SK-N-SH (cell line): ENCODE measurements at regions not wholly inside any gene's neighbourhood (a gene's known extent, or its start where the extent isn't known, plus 50 kb on each side); places are given as distances from the start of the nearest gene placed in this dataset.

Experiments used
- CTCF ChIA-PET: fragments of 300-600, 350-600 bp; formaldehyde crosslinking; extraction: SDS; loops from one replicate; lab custom pipeline; 2021; lab: Yijun Ruan, JAX
- POLR2A ChIA-PET: fragments of 350-600 bp; sonication (Branson Sonifier 250); formaldehyde crosslinking; extraction: SDS; loops from one replicate; lab custom pipeline; 2020; ENCODE audit warnings: antibody characterized with exemption, inconsistent platforms; lab: Yijun Ruan, JAX
- DNase-seq: peaks from one replicate; pipeline ENCODE4 v3.0.0; 2012
- H2AFZ ChIP-seq: fragments of 200-600 bp; sonication (generic); 2 replicates; pipeline ENCODE4 v1.8.1; 2016; ENCODE audit warnings: antibody characterized with exemption, mild to moderate bottlenecking, low read depth
- H3F3A ChIP-seq: fragments of 200-600 bp; sonication (generic); replicated peaks from 2 replicates; pipeline ENCODE3; 2016; ENCODE audit warnings: antibody characterized with exemption, mild to moderate bottlenecking; ENCODE audit not compliant: insufficient read depth
- H3K27ac ChIP-seq, 2 experiments: fragments of 200-500 bp in 1 of 2; fragments of 200-600 bp in 1 of 2; sonication (Bioruptor generic) in 1 of 2; sonication (generic), shearing (Covaris generic) in 1 of 2; 2 replicates each; pipeline versions ENCODE4 v1.5.1 to v1.6.1; 2014 to 2016; ENCODE audit warnings: low read depth in 2 of 2, inconsistent platforms in 1 of 2, low read length in 1 of 2, mild to moderate bottlenecking in 1 of 2, mixed read lengths in 1 of 2
- H3K27me3 ChIP-seq: fragments of 200-600 bp; sonication (generic), shearing (Covaris generic); 2 replicates; pipeline ENCODE4 v1.6.1; 2016; ENCODE audit warnings: mixed run types; ENCODE audit not compliant: insufficient read depth
- H3K36me3 ChIP-seq, 2 experiments: fragments of 200-500 bp in 1 of 2; fragments of 200-600 bp in 1 of 2; sonication (Bioruptor generic) in 1 of 2; sonication (generic) in 1 of 2; replicated peaks in 1 of 2; 2 replicates each; pipeline versions ENCODE3 to v1.5.1; 2014 to 2016; ENCODE audit warnings: low read length in 1 of 2, mild to moderate bottlenecking in 1 of 2; ENCODE audit not compliant: insufficient read depth in 2 of 2, control insufficient read depth in 1 of 2
- H3K4me1 ChIP-seq, 2 experiments: fragments of 200-500 bp in 1 of 2; fragments of 200-600 bp in 1 of 2; sonication (Bioruptor generic) in 1 of 2; sonication (generic), shearing (Covaris generic) in 1 of 2; 2 replicates each; pipeline versions ENCODE4 v1.5.1 to v1.6.1; 2014 to 2016; ENCODE audit warnings: low read depth in 1 of 2, low read length in 1 of 2, mixed run types in 1 of 2; ENCODE audit not compliant: insufficient read depth in 2 of 2, control insufficient read depth in 1 of 2
- H3K4me2 ChIP-seq: fragments of 200-600 bp; sonication (generic), shearing (Covaris generic); 2 replicates; pipeline ENCODE4 v1.6.1; 2017; ENCODE audit warnings: mixed run types
- H3K4me3 ChIP-seq, 2 experiments: fragments of 200-500 bp in 1 of 2; fragments of 200-600 bp in 1 of 2; sonication (Bioruptor generic) in 1 of 2; sonication (generic), shearing (Covaris generic) in 1 of 2; 2 replicates each; pipeline versions ENCODE4 v1.5.1 to v1.8.1; 2014 to 2016; ENCODE audit warnings: low read depth in 2 of 2, inconsistent platforms in 1 of 2, low read length in 1 of 2, mild to moderate bottlenecking in 1 of 2, mixed read lengths in 1 of 2, moderate library complexity in 1 of 2
- H3K79me2 ChIP-seq: fragments of 200-600 bp; sonication (generic); 2 replicates; pipeline ENCODE4 v1.8.1; 2017; ENCODE audit warnings: mild to moderate bottlenecking; ENCODE audit not compliant: insufficient read depth
- H3K9ac ChIP-seq: fragments of 200-600 bp; sonication (generic); 2 replicates; pipeline ENCODE4 v1.6.1; 2017; ENCODE audit warnings: mixed run types
- H3K9me2 ChIP-seq: fragments of 200-600 bp; sonication (generic); 2 replicates; pipeline ENCODE4 v1.6.1; 2017; ENCODE audit warnings: mixed run types
- H3K9me3 ChIP-seq: fragments of 200-600 bp; sonication (generic); 2 replicates; pipeline ENCODE4 v1.6.1; 2017; ENCODE audit warnings: mixed run types, mild to moderate bottlenecking, moderate library complexity
- H4K20me1 ChIP-seq: fragments of 200-600 bp; sonication (generic); 2 replicates; pipeline ENCODE4 v1.6.1; 2017; ENCODE audit warnings: mild to moderate bottlenecking, mixed run types; ENCODE audit not compliant: insufficient read depth
- CTCF ChIP-seq: fragments of 200-600 bp; sonication (generic); IDR thresholded peaks from 2 replicates; pipeline ENCODE4 v1.6.1; 2017; ENCODE audit warnings: antibody characterized with exemption, mild to moderate bottlenecking, moderate library complexity
- ELF1 ChIP-seq: IDR thresholded peaks from 2 replicates; pipeline ENCODE4 v1.4.0; 2012
- EP300 ChIP-seq, 2 experiments: IDR thresholded peaks; 2 replicates each; pipeline versions ENCODE4 v1.4.0 to v1.6.1; 2012; ENCODE audit warnings: borderline replicate concordance in 1 of 2, low read depth in 1 of 2, low read length in 1 of 2
- FOSL2 ChIP-seq: IDR thresholded peaks from 2 replicates; pipeline ENCODE4 v1.4.0; 2012; ENCODE audit warnings: low read depth, mild to moderate bottlenecking, moderate library complexity, borderline replicate concordance
- FOXJ3 ChIP-seq: sonication (generic); formaldehyde crosslinking; IDR thresholded peaks from 2 replicates; pipeline ENCODE4 v1.5.1; 2020; ENCODE audit warnings: mild to moderate bottlenecking, missing genetic modification reagents
- GABPA ChIP-seq: IDR thresholded peaks from 2 replicates; pipeline ENCODE4 v1.4.0; 2012; ENCODE audit warnings: low read depth, mild to moderate bottlenecking
- GATA2 ChIP-seq: sonication (generic); formaldehyde crosslinking; IDR thresholded peaks from 2 replicates; pipeline ENCODE4 v1.5.0; 2020; ENCODE audit warnings: mild to moderate bottlenecking, missing genetic modification reagents
- JUND ChIP-seq: IDR thresholded peaks from 2 replicates; pipeline ENCODE4 v1.4.0; 2012
- MAX ChIP-seq: IDR thresholded peaks from 2 replicates; pipeline ENCODE4 v1.4.0; 2012; ENCODE audit warnings: low read depth
- MEF2A ChIP-seq: IDR thresholded peaks from 2 replicates; pipeline ENCODE4 v1.4.0; 2012; ENCODE audit warnings: low read depth, borderline replicate concordance
- NFIC ChIP-seq: IDR thresholded peaks from 2 replicates; pipeline ENCODE4 v1.4.0; 2012; ENCODE audit warnings: borderline replicate concordance
- NRF1 ChIP-seq: IDR thresholded peaks from 2 replicates; pipeline ENCODE4 v1.6.1; 2012; ENCODE audit warnings: low read depth, mild to moderate bottlenecking, low read length
- PBX3 ChIP-seq: IDR thresholded peaks from 2 replicates; pipeline ENCODE4; 2012
- RFX5 ChIP-seq: IDR thresholded peaks from 2 replicates; pipeline ENCODE4 v1.6.1; 2012; ENCODE audit warnings: mild to moderate bottlenecking, improper control_type of control experiment, low read length
- RXRA ChIP-seq: IDR thresholded peaks from 2 replicates; pipeline ENCODE4 v1.4.0; 2012; ENCODE audit warnings: low read depth, mild to moderate bottlenecking, borderline replicate concordance
- SIN3A ChIP-seq: IDR thresholded peaks from 2 replicates; pipeline ENCODE4 v1.6.1; 2012; ENCODE audit warnings: low read depth, mild to moderate bottlenecking, low read length, moderate library complexity, borderline replicate concordance
- TCF12 ChIP-seq: IDR thresholded peaks from 2 replicates; pipeline ENCODE4 v1.4.0; 2012
- TEAD4 ChIP-seq: IDR thresholded peaks from 2 replicates; pipeline ENCODE4 v1.4.0; 2012; ENCODE audit warnings: mild to moderate bottlenecking, borderline replicate concordance; ENCODE audit not compliant: insufficient read depth
- USF1 ChIP-seq: IDR thresholded peaks from 2 replicates; pipeline ENCODE4 v1.4.0; 2012; ENCODE audit warnings: low read depth, borderline replicate concordance
- USF2 ChIP-seq: fragments of 150-350 bp; IDR thresholded peaks from 2 replicates; pipeline ENCODE4 v1.6.1; 2017; ENCODE audit warnings: antibody characterized with exemption, low read length, low read depth, borderline replicate concordance
- WGBS: methylation state at CpG from one replicate; pipeline ENCODE4 v1.1.6; 2017; ENCODE audit warnings: low lambda C conversion rate; 5-methylcytosine and 5-hydroxymethylcytosine counted together

GRCh38 chr6:109303164-109303563 lies 79.1 kb downstream of the CD164 start:
- Histone ChIP-seq H3K4me3 (no peak overlapping the region), H3K9me2 (no peaks in the 10 kb centered on the region), H3K9ac (no peak overlapping the region), H4K20me1 (no peaks in the 10 kb centered on the region), H3K36me3 (no peaks in the 10 kb centered on the region), H2AFZ (no peak overlapping the region), H3K27me3 (no peaks in the 10 kb centered on the region), H3F3A (no peaks in the 10 kb centered on the region), H3K9me3 (no peaks in the 10 kb centered on the region), H3K27ac (no peak overlapping the region), H3K4me2 (no peak overlapping the region), H3K79me2 (no peaks in the 10 kb centered on the region), H3K4me1 (peaks cover 0 to 18% of the 10 kb centered on the region in 2 experiments; a peak in 1 of 4 replicates)
- ChIA-PET CTCF (no interaction called here), POLR2A (no interaction called here)
- no peak for DNase-seq
- 73% methylated on average over 4 of the region's 4 CpGs for WGBS
- TF ChIP-seq USF1 (no peak), FOXJ3 (no peak), MEF2A (no peak), TEAD4 (no peak), USF2 (no peak), ELF1 (no peak), NRF1 (no peak), SIN3A (no peak), NFIC (no peak), GABPA (no peak), JUND (no peak), GATA2 (no peak), EP300 (IDR thresholded peaks at IDR 0.05; ENCODE audit: borderline replicate concordance in 1 of 2, low read depth in 1 of 2, low read length in 1 of 2) (no peak), TCF12 (no peak), CTCF (no peak), FOSL2 (no peak), PBX3 (no peak), RXRA (no peak), RFX5 (no peak), MAX (no peak)
